Activated CD4-positive, alpha-beta T cell treated with anti-CD3 and anti-CD28 coated beads for 36 hours (primary cell): ENCODE measurements at regions not wholly inside any gene's neighbourhood (a gene's known extent, or its start where the extent isn't known, plus 50 kb on each side); places are given as distances from the start of the nearest gene placed in this dataset.
"Not testable (repeated sequence)": the region's sequence is repeated elsewhere in the genome, so short reads cannot be mapped to it uniquely, and the experiment has no call there.

Experiments used
- ATAC-seq: fragments of 200-7000 bp; cut with Tn5 transposase; one replicate; pipeline ENCODE4 v1.10.0; 2021; ENCODE audit warnings: mild to moderate bottlenecking, moderate library complexity
- CTCF ChIA-PET: fragments of 350-600 bp; sonication (Branson Sonifier 250); formaldehyde crosslinking; loops from one replicate; lab custom pipeline; 2021; ENCODE audit warnings: antibody characterized with exemption; lab: Charles Lee
- POLR2A ChIA-PET: fragments of 350-600 bp; sonication (Branson Sonifier 250); formaldehyde crosslinking; loops from one replicate; lab custom pipeline; 2021; ENCODE audit warnings: antibody characterized with exemption, inconsistent platforms; lab: Charles Lee
- DNase-seq: peaks from one replicate; pipeline ENCODE4 v3.0.0-alpha.2; 2020
- H3K27ac Mint-ChIP-seq: one replicate; pipeline ENCODE4 v1.8.0; 2021; ENCODE audit warnings: mixed read lengths
- H3K27me3 Mint-ChIP-seq: one replicate; pipeline ENCODE4 v1.8.0; 2021; ENCODE audit warnings: mixed read lengths
- H3K36me3 Mint-ChIP-seq: one replicate; pipeline ENCODE4 v1.8.0; 2021; ENCODE audit warnings: low read depth, mixed read lengths
- H3K4me1 Mint-ChIP-seq: one replicate; pipeline ENCODE4 v1.8.0; 2021; ENCODE audit warnings: mixed read lengths
- H3K4me3 Mint-ChIP-seq: one replicate; pipeline ENCODE4 v1.8.0; 2021; ENCODE audit warnings: mild to moderate bottlenecking, moderate library complexity, mixed read lengths
- H3K9me3 Mint-ChIP-seq: one replicate; pipeline ENCODE4 v1.8.0; 2021; ENCODE audit warnings: low read depth, mixed read lengths
- intact Hi-C, 2 experiments: fragments of 100-400 bp; cut with DNase I in 1 of 2; cut with micrococcal nuclease in 1 of 2; formaldehyde crosslinking; loops; one replicate each; pipeline versions ENCODE4 v1.14.2 to v1.15.1; 2022 to 2024; cut with DNase I, micrococcal nuclease

GRCh38 chr13:22937953-22938352 is 242.8 kb upstream of the SGCG start:
- Mint-ChIP-seq H3K4me3 (no peak overlapping the region), H3K36me3 (no peaks in the 10 kb centered on the region), H3K27me3 (no peaks in the 10 kb centered on the region), H3K4me1 (no peaks in the 10 kb centered on the region), H3K9me3 (no peaks in the 10 kb centered on the region), H3K27ac (no peak overlapping the region)
- CTCF ChIA-PET = no interaction called here
- no peak for ATAC-seq
- POLR2A ChIA-PET = no interaction called here
- intact Hi-C loops = no loop called here
- no peak for DNase-seq

- Mint-ChIP-seq H3K36me3 (no peaks in the 10 kb centered on the region), H3K4me1 (no peaks in the 10 kb centered on the region), H3K27ac (no peak overlapping the region), H3K9me3 (no peaks in the 10 kb centered on the region), H3K27me3 (no peaks in the 10 kb centered on the region), H3K4me3 (no peak overlapping the region)
- POLR2A ChIA-PET = no interaction called here
- ATAC-seq (no peak), DNase-seq (no peak)
- CTCF ChIA-PET = no interaction called here
- intact Hi-C loops = no loop called here
Observed at GRCh38 chr13:22938576-22938975, 242.2 kb upstream of the SGCG start.

DNA sequence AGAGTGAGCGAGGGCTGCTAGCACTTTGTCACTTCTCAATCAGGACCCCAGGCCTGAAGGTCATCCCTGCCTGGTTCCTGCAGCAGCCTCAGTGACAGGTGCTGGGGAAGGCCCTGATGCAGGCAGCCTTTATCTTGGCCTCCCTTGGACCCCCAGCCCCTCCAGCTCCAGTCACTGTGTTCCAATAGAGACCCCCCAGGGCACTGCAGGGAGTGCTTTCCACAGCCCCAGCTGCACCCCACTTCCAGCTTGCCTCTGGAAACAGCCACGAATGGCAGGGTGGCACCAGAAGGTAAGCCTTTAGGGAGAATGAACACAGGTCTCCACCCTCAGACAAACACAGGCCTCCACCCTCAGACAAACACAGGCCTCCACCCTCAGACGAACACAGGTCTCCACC is 241.6 kb upstream of the SGCG start:
- no peak for DNase-seq
- intact Hi-C loops = no loop called here
- no peaks in the 10 kb centered on the region for H3K27me3 Mint-ChIP-seq
- H3K4me1 Mint-ChIP-seq = no peaks in the 10 kb centered on the region
- CTCF ChIA-PET = no interaction called here
- no peak overlapping the region for H3K27ac Mint-ChIP-seq
- no peaks in the 10 kb centered on the region for H3K36me3 Mint-ChIP-seq
- no peak for ATAC-seq
- no peaks in the 10 kb centered on the region for H3K9me3 Mint-ChIP-seq
- H3K4me3 Mint-ChIP-seq = no peak overlapping the region
- POLR2A ChIA-PET = no interaction called here

DNA sequence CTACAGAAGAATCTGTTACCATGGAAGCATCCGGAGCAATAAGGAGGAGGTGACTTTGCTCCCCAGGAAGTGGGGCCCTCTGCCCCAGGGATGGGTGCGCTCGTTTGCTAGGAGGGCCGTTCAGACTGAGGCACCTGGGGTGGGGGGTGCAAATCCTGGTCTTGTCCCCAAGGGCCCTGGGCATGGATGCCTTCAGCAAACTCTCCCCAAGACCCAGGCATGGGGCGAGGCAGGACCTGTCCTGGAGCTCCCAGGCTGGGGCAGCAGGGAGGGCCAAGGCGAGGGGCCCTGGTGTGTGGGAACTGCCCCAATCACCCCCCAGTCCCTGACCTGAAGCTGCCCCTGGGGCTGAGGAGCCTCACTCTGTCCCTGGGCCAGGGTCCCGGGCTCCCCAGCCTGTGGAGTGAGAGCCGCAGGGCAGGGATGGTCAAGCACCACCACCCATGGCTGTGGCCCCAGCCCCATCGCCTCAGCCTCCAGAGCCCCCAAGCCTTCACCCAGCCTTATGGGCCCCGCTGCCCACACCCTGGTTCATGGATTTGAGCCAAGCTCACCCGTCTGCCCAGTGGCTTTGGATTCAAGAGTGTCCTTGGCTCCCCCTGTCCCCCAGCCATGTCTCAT is 240.6 kb upstream of the SGCG start:
- Mint-ChIP-seq H3K4me1 (no peaks in the 10 kb centered on the region), H3K4me3 (no peak overlapping the region), H3K27me3 (peaks cover 2% of the 10 kb centered on the region), H3K27ac (no peak overlapping the region), H3K9me3 (no peaks in the 10 kb centered on the region), H3K36me3 (no peaks in the 10 kb centered on the region)
- DNase-seq = no peak
- ChIA-PET POLR2A (no interaction called here), CTCF (no interaction called here)
- intact Hi-C loops = no loop called here
- no peak for ATAC-seq

GRCh38 chr13:22940736-22941135 is 240.0 kb upstream of the SGCG start:
- Mint-ChIP-seq H3K4me3 (no peak overlapping the region), H3K27me3 (peaks cover 2% of the 10 kb centered on the region), H3K9me3 (no peaks in the 10 kb centered on the region), H3K27ac (no peak overlapping the region), H3K4me1 (no peaks in the 10 kb centered on the region), H3K36me3 (no peaks in the 10 kb centered on the region)
- DNase-seq (no peak), ATAC-seq (no peak)
- intact Hi-C loops = no loop called here
- POLR2A ChIA-PET = no interaction called here
- CTCF ChIA-PET = no interaction called here

DNA sequence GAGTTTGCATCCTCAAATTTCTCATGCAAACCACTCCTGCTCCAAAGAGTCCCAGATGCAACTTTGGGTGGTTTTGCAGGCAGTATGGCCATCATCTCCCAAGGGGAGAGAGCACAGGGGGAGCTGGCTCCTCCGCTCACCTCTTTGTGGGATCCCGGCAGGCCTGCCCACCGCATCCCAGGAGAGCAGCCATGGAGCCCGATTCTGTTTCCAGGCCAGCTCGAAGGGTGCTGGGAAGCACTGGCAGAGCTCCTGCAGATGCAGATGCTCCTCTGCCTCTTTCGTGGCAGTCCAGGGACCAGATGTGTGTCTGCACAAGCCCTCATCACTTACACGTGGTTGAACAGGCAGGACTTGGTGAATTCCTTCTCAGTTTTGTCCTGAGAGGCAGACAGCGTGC is 239.3 kb upstream of the SGCG start:
- H3K27me3 Mint-ChIP-seq, H3K4me3 Mint-ChIP-seq, H3K4me1 Mint-ChIP-seq, CTCF ChIA-PET, H3K36me3 Mint-ChIP-seq, DNase-seq, intact Hi-C loops, H3K9me3 Mint-ChIP-seq, H3K27ac Mint-ChIP-seq, POLR2A ChIA-PET, ATAC-seq: not testable (repeated sequence)

- H3K36me3 Mint-ChIP-seq, H3K27ac Mint-ChIP-seq, H3K4me3 Mint-ChIP-seq, H3K27me3 Mint-ChIP-seq, ATAC-seq, DNase-seq, H3K9me3 Mint-ChIP-seq, H3K4me1 Mint-ChIP-seq, CTCF ChIA-PET, POLR2A ChIA-PET, intact Hi-C loops: not testable (repeated sequence)
Observed at GRCh38 chr13:22942831-22943230, 237.9 kb upstream of the SGCG start.

DNA sequence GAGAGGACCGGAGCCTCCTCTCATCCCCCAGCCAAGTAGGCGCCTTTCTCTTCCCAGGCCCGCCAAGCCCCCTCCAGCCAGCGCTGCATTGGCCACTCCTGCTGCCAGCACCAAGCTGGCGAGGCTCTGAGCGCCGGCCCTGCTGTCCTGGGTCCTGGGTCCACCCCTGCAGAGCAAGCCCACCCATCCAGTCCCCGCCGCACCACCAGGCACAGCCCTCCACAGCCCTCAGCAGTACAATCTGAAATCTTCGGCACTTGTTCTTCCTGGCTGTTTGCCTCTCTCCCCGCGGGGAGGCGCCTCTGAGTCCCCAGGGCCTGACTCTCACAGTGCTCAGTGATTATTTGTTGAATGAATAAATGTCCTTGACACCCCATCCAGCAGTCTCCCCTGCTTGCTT is 236.4 kb upstream of the SGCG start:
- H3K27me3 Mint-ChIP-seq = peaks cover 4% of the 10 kb centered on the region
- no peak overlapping the region for H3K4me3 Mint-ChIP-seq
- ATAC-seq = no peak
- H3K27ac Mint-ChIP-seq = no peak overlapping the region
- CTCF ChIA-PET = no interaction called here
- intact Hi-C loops = no loop called here
- POLR2A ChIA-PET = no interaction called here
- H3K9me3 Mint-ChIP-seq = no peaks in the 10 kb centered on the region
- no peaks in the 10 kb centered on the region for H3K4me1 Mint-ChIP-seq
- no peak for DNase-seq
- H3K36me3 Mint-ChIP-seq = no peaks in the 10 kb centered on the region

- H3K27me3 Mint-ChIP-seq = peaks cover 4% of the 10 kb centered on the region
- H3K9me3 Mint-ChIP-seq = no peaks in the 10 kb centered on the region
- no peak for DNase-seq
- ChIA-PET CTCF (no interaction called here), POLR2A (no interaction called here)
- ATAC-seq = no peak
- no peak overlapping the region for H3K4me3 Mint-ChIP-seq
- intact Hi-C loops = no loop called here
- no peaks in the 10 kb centered on the region for H3K36me3 Mint-ChIP-seq
- no peak overlapping the region for H3K27ac Mint-ChIP-seq
- no peaks in the 10 kb centered on the region for H3K4me1 Mint-ChIP-seq
Observed at GRCh38 chr13:22945321-22946226, 235.2 kb upstream of the SGCG start.

- H3K27ac Mint-ChIP-seq = no peak overlapping the region
- CTCF ChIA-PET = no interaction called here
- no peak overlapping the region for H3K4me3 Mint-ChIP-seq
- intact Hi-C loops = no loop called here
- peaks cover 4% of the 10 kb centered on the region for H3K27me3 Mint-ChIP-seq
- H3K9me3 Mint-ChIP-seq = no peaks in the 10 kb centered on the region
- H3K4me1 Mint-ChIP-seq = no peaks in the 10 kb centered on the region
- H3K36me3 Mint-ChIP-seq = no peaks in the 10 kb centered on the region
- POLR2A ChIA-PET = no interaction called here
- ATAC-seq (no peak), DNase-seq (no peak)
Observed at GRCh38 chr13:22948421-22948820, 232.4 kb upstream of the SGCG start.

DNA sequence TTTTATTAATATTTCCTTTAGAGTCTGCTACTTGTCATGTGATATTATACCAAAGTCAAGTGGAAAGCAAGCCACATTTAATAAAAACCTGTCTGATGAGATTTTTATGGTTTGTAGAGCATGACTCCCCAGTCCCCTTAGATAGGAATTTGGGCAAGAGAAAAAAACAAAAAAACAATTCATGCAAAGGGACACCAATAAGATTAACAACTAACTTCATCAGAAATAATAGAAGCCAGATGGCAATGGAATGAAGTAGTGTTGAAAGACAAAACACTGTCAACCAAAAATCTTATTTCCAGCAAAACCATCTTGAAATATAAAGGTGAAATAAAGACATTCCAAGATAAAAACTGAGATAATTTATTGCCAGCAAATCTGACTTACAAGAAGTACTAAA is 228.8 kb upstream of the SGCG start:
- H3K36me3 Mint-ChIP-seq, H3K4me3 Mint-ChIP-seq, POLR2A ChIA-PET, H3K27me3 Mint-ChIP-seq, ATAC-seq, DNase-seq, H3K9me3 Mint-ChIP-seq, intact Hi-C loops, CTCF ChIA-PET, H3K4me1 Mint-ChIP-seq, H3K27ac Mint-ChIP-seq: not testable (repeated sequence)

DNA sequence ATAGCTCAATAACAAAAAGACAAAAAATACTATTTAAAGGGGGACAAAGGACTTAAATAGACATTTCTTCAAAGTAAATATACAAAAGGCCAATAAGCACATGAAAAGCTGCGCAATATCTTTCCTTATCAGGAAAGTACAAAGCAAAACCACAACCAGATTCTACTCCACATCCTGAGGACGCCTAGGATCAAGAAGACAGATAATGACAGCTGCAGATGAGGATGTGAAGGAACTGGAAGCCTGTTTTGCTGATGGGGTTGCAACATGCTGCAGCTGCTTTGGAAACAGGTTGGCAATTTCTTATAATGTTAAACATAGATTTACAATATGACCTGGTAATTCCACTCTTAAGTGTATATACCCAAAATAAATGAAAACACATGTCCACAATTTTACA is 225.6 kb upstream of the SGCG start:
- intact Hi-C loops, ATAC-seq, H3K27me3 Mint-ChIP-seq, H3K27ac Mint-ChIP-seq, H3K9me3 Mint-ChIP-seq, DNase-seq, H3K4me1 Mint-ChIP-seq, H3K36me3 Mint-ChIP-seq, H3K4me3 Mint-ChIP-seq, CTCF ChIA-PET: not testable (repeated sequence)
- POLR2A ChIA-PET = interaction anchor here (0.6 kb wide), 1 partner anchor 1437 kb away, joined by 3 read pairs; no protein-coding TSS in a partner anchor
